GM18508 (cell line): ENCODE measurements at regions not wholly inside any gene's neighbourhood (a gene's known extent, or its start where the extent isn't known, plus 50 kb on each side); places are given as distances from the start of the nearest gene placed in this dataset.
"Not testable (repeated sequence)": the region's sequence is repeated elsewhere in the genome, so short reads cannot be mapped to it uniquely, and the experiment has no call there.

ENCODE experiments used
- ATAC-seq: cut with Tn5 transposase; IDR thresholded peaks from one replicate; pipeline ENCODE4 v1.9.1; 2021; ENCODE audit warnings: moderate number of reproducible peaks; ENCODE audit not compliant: insufficient read depth, unreplicated experiment

- ATAC-seq, result no peak
Observed at GRCh38 chr10:124197371-124198124, 104.2 kb upstream of the CHST15 start.

DNA sequence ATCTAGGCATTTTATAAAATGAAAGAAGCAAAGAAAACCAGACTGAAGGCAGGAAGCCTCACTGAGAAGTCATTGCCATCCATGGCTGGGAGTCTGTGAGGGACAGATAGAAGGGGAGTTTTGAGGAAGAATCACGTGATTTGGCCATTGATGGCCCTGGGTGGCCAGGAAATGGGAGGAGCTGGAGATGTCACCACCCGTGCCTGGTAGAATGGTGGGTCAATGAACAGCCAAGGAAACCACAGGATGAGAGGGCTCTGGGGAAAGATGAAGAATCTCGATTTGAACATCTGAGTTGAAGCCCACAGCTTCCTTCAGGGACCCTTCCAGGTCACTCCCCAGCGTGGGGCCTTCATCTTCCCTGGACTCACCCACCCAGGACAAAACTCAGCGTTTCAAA is 103.3 kb upstream of the CHST15 start:
- ATAC-seq, result no peak

DNA sequence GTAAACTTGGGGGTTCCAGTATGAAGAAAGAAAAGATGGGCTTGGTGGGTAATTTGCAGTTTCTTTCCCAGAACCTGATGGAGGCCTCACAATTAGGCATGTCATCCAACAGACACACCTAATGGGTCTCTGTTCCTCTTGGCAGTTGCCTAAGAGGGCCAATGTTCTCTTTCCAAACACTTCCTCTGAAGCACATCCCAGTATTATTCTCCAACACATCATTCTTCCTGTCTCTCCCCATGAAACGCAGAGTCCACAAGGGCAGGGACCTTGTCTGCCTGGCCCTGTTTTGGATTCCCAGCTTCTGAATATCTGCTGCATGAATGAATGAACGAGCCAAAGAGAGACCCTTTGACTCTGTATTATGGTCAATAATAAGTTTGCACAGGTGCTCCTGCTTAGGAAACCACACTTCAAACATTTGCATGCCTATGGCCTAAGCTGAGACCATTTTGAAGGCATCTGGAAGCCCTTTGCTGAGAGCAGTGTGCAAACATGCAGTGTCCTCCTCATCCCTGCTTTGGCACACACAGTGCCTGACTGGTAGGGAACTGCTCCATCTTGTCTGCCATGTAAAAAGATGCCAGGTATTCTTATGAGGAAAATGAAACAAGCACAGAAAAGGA is 100.9 kb upstream of the CHST15 start:
- ATAC-seq, result no peak

GRCh38 chr10:124193309-124193696 is 99.9 kb upstream of the CHST15 start:
- ATAC-seq, result no peak

DNA sequence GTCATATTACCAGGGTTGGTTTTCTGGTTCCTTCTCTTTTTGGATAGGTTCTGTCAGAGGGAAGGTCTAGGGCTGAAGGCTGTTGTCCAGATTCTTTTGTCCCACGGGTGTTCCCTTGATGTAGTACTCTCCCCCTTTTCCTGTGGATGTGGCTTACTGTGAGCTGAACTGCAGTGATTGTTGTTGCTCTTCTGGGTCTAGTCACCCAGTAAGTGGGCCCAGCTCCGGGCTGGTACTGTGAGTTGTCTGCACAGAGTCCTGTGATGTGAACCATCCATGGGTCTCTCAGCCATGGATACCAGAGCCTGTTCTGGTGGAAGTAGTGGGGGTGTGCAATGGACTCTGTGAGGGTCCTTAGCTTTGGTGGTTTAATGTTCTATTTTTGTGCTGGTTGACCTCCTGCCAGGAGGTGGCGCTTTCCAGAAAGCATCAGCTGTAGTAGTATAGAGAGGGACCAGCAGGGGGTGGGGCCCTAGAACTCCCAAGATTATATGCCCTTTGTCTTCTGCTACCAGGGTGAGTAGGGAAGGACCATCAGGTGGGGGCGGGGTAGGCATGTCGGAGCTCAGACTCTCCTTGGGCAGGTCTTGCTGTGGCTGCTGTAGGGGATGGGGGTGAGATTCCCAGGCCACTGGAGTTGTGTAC is 99.4 kb upstream of the CHST15 start:
- not testable (repeated sequence) for ATAC-seq

DNA sequence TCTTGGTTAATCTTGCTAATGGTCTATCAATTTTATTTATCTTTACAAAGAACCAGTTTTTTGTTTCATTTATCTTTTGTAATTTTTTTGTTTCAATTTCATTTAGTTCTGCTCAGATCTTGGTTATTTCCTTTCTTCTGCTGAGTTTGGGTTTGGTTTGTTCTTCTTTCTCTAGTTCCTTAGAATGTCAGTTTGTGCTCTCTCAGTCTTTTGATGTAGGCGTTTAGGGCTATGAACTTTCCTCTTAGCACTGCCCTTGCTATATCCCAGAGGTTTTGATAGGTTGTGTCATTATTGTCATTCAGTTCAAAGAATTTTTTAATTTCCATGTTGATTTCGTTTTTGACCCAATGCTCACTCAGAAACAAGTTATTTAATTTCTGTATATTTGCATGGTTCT is 97.1 kb upstream of the CHST15 start:
- ATAC-seq, result not testable (repeated sequence)

DNA sequence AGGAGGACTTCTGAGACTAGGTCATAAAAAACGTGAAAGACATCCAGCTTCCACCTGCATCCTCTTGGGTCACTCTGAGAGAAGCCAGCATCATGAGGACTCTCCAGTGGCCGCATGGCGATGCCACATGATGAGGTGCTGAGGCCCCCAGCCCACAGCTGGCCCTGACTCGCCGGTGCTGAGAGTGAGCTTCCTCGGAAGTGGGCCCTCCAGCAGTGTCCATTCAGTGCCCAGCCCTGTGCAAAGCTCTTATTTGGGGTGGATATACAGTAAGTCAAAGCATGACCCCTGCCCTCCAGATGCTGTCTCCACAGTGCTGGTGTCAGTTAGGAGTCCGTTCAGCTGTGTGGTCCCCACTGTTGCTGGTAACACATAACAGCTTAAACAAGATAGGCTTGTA is 93.6 kb upstream of the CHST15 start:
- ATAC-seq, result no peak

GRCh38 chr10:124185084-124185483 is 91.7 kb upstream of the CHST15 start:
- ATAC-seq, result no peak

- ATAC-seq, result no peak
Observed at GRCh38 chr10:124184208-124184830, 90.9 kb upstream of the CHST15 start.

GRCh38 chr10:124183617-124184016 is 90.2 kb upstream of the CHST15 start:
- ATAC-seq, result no peak

GRCh38 chr10:124182088-124182541 is 88.7 kb upstream of the CHST15 start:
- no peak for ATAC-seq

DNA sequence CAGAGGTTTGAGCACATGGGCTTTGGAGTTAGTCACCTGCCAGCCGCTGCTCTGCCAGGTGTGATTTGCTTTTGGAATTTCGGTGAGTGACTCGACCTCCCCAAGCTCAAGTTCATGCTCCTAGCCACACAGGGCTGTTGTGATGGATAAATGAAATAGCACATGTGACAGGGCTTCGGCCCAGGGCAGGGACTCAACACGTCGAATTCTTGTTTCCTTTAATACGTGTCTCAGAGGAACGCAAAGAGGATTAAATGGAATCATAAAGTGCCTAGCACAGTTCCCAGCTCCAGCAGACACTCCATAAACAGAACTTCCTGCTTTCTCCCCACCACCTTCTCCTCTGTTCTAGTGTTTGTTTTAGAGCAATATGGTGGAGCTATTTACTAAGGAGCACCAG is 88.3 kb upstream of the CHST15 start:
- no peak for ATAC-seq

DNA sequence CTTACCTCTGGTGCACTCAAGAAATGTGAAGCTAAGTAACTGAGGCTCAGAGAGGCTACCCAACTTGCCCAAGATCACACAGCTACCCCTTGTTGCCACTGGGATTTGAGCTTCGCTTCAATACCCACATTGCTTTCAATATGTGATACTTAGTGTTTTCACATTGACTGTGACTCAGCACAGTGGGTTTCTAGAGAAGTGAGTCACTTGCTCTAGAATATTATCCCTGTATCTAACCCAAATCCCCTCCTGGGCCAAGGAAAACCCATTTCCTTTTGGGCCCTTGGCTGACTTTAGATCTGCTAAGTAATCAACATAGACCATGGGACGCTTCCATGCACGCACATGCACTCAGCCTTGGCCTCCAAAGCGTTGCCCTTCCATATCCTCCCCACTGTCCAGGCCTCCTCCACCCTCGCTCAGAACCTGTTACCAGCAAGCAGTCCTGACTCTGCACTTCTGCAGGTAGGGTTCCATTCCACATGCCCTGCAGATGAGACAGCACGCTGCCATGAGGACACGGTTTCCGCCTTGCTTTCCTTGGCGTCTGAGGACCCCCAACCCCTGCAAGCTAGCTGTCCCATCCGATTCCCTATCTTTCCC is 87.7 kb upstream of the CHST15 start:
- ATAC-seq, result no peak

DNA sequence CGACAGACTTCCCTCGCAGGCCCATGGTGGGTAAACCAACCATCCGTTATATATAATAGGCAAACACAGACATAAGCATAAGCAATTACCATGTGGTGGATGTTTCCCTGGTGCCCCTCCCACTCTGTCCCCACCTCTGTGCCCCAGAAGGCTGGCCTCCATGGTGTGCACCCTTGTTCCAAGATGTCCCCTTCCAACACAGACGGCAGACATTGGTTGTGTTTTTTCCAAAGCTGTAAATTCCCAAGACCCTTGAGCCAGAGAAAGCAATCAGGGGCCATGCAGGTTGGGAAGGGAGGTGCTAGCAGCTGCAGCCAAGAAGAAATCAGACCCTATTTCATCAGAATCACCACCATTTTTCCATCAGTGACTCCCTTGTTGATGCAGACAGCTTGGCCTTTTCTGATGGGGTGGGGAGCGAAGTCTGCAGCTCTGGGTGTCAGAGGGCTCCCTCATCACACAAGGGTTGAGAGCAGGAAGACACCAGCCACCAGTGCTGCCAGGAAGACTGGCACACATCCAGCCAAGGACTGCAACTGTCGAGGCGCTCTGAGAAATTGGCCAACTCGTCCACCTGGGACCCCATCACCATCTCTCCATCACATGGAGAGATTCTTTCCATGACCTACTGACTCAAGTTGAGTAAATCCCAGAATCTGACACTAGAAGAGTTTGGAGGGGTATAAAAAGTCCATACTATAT is 86.8 kb upstream of the CHST15 start:
- ATAC-seq, result no peak

- no peak for ATAC-seq
Observed at GRCh38 chr10:124179308-124180043, 86.1 kb upstream of the CHST15 start.

- no peak for ATAC-seq
Observed at GRCh38 chr10:124177180-124177518, 83.8 kb upstream of the CHST15 start.

DNA sequence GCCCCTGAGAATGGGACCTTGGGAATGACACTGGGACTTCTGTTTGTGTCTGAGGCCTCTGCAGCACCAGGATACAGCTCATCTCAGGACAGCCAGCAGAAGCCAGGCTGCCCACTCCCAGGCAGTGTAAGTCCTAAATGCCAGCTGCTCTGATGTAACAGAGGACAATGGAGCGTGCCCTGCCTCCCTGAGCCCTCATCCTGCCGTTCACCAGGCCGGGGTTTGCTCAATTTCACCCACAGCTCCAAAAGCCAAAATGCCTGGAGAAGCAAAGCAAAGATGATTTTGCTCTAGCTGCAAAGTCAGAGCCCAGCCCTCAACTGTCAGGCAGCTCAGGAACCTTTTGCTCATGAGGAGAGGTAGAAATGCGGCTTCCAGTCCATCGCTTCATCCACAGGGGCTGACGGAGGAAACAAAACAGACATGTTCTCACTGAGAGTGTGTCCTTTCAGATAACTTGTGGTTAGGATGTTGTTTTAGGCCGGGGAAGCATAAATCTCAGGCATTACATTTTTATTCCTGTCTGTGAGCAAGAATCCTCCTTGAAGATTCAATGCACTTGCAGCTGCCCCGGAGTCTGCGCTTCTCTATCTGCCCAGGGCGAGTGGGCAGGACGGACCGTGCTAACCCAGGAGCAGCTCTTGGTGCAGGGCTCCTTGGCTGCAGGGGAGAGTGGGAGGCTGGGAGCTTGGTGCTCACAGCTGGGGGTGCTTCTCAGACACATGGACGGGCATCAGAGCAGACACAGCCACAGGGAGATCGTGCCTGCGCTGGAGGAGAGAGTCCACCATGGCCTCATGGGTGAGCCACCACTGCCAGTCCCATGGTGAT is 83.2 kb upstream of the CHST15 start:
- ATAC-seq, result no peak

- no peak for ATAC-seq
Observed at GRCh38 chr10:124175701-124176348, 82.4 kb upstream of the CHST15 start.
